Transverse colon (tissue), 4 donors: ENCODE measurements at regions not wholly inside any gene's neighbourhood (a gene's known extent, or its start where the extent isn't known, plus 50 kb on each side); places are given as distances from the start of the nearest gene placed in this dataset.

Experiments used
- CTCF ChIP-seq, 5 experiments: fragments of 200-600 bp in 3 of 5; fragments of 450-650 bp in 2 of 5; sonication (generic) in 3 of 5; IDR thresholded peaks; 1 replicate in 2 of 5; 2 replicates in 3 of 5; pipeline ENCODE4 v1.5.1; 2016 to 2017; ENCODE audit warnings: antibody characterized with exemption in 5 of 5, inconsistent platforms in 3 of 5, mild to moderate bottlenecking in 2 of 5, moderate library complexity in 1 of 5
- EP300 ChIP-seq: sonication (generic); formaldehyde crosslinking; IDR thresholded peaks from one replicate; pipeline ENCODE4 v1.6.1; 2017; ENCODE audit warnings: antibody characterized with exemption, low read depth
- POLR2A ChIP-seq: fragments of 450-650 bp; IDR thresholded peaks from one replicate; pipeline ENCODE4 v1.6.1; 2016; ENCODE audit warnings: antibody characterized with exemption, mild to moderate bottlenecking, moderate library complexity
- POLR2AphosphoS5 ChIP-seq, 3 donors: sonication (generic); formaldehyde crosslinking; IDR thresholded peaks; one replicate each; pipeline ENCODE4 v1.6.1; 2016; ENCODE audit warnings: antibody characterized with exemption in 3 of 3

DNA sequence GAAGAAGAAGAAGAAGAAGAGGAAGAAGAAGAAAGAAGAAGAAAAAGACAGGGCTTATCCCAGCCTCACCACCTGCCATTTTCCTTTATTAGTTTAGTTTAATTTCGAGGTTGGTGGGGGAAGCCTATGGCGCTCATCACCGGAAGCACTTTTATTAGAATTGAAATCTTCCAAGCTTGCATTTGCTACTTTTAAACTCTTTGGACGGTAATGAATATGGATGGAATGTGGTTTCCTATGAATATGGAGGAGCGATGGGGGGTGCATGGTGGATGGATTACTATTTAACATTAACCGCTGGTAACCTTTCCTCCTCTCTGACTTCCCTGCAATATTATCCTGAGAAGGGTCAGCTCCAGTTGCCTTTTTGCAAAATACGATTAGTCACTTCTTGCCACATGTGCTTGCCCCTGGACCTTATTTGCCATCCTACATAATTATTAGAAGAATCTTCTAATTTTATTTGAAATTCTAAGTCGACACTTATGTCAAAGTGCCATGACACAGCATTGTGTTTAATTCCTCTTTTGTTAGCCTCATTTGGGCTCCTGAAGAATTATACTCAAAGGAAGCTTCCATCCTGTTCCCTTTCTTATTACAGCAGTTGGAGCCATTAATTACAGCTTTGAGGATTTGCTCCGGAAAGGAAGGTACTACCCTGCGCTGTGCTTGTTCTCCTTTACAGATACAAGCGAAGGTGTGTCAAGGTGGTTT, 424.5 kb downstream of the VRK1 start:
- TF ChIP-seq CTCF (IDR thresholded peaks at IDR 0.05), result no peak
- no peak for TF ChIP-seq POLR2A
- no peak for TF ChIP-seq EP300
- TF ChIP-seq POLR2AphosphoS5 (IDR thresholded peaks at IDR 0.05), result no peak
